MV-4-11 (cell line): ENCODE measurements at regions not wholly inside any gene's neighbourhood (a gene's known extent, or its start where the extent isn't known, plus 50 kb on each side); places are given as distances from the start of the nearest gene placed in this dataset.

Experiments used
- DNase-seq: peaks from one replicate; lab custom pipeline; 2025; lab: John Stamatoyannopoulos, UW

- DNase-seq: no peak
Measured at GRCh38 chr1:192945390-192946130, 113.6 kb downstream of the UCHL5 start.

- DNase-seq: no peak
Measured at GRCh38 chr1:192949783-192950182, 109.4 kb downstream of the UCHL5 start.

- DNase-seq: no peak
Measured at GRCh38 chr1:192950926-192951325, 108.2 kb downstream of the UCHL5 start.

- peak; percentile 73 for DNase-seq
Measured at GRCh38 chr1:192951691-192952460, 107.3 kb downstream of the UCHL5 start.

- DNase-seq: no peak
Measured at GRCh38 chr1:192952646-192953045, 106.5 kb downstream of the UCHL5 start.

GRCh38 chr1:192954705-192955265 is 104.4 kb downstream of the UCHL5 start:
- DNase-seq: peak; percentile 57

- no peak for DNase-seq
Measured at GRCh38 chr1:192958350-192958749, 100.8 kb downstream of the UCHL5 start.

- DNase-seq: no peak
Measured at GRCh38 chr1:192958871-192959270, 100.3 kb downstream of the UCHL5 start.

GRCh38 chr1:192959657-192960186 is 99.4 kb downstream of the UCHL5 start:
- DNase-seq: no peak
